ENCODE measurements at regions not wholly inside any gene's neighbourhood (a gene's known extent, or its start where the extent isn't known, plus 50 kb on each side); places are given as distances from the start of the nearest gene placed in this dataset.
"Not testable (repeated sequence)": the region's sequence is repeated elsewhere in the genome, so short reads cannot be mapped to it uniquely, and the experiment has no call there.

DNA sequence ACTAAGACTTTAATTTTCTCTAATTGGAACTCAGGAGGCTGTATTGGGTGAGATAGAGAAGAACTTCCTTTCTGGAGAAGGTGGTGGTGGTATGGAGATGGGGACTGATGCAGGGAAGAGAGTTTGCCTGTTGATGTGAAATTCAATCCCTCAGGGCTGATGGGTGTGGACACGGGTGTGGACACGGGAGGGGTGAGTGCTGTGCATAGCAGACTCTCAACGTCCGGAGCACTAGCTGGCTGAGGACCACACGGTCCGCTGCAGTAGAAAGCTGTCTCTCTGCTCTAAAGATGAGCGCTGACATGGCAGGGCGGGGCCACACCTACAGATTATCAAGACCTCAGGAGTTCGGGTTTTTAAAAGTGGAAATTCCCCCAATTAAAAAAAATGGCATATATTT, 148.5 kb upstream of the PITRM1 start:
- Histone ChIP-seq H3K27ac (no peak overlapping the region), H3K36me3 (no peaks in the 10 kb centered on the region), H3K4me1 (peaks cover 0 to 2% of the 10 kb centered on the region in 2 donors), H3K27me3 (no peaks in the 10 kb centered on the region), H3K9me3 (no peaks in the 10 kb centered on the region), H3K4me3 (no peak overlapping the region)
- in situ Hi-C loops (cut with MboI; ENCODE audit: low sequenced_read_pairs in 4 of 4), result no loop called here
- DNase-seq (no peak), ATAC-seq (no peak)
- intact Hi-C loops (cut with DNase I; ENCODE audit: low total_unique reads), result no loop called here
- no peak for TF ChIP-seq POLR2A (IDR thresholded peaks at IDR 0.05)
- TF ChIP-seq, protein P1, sequence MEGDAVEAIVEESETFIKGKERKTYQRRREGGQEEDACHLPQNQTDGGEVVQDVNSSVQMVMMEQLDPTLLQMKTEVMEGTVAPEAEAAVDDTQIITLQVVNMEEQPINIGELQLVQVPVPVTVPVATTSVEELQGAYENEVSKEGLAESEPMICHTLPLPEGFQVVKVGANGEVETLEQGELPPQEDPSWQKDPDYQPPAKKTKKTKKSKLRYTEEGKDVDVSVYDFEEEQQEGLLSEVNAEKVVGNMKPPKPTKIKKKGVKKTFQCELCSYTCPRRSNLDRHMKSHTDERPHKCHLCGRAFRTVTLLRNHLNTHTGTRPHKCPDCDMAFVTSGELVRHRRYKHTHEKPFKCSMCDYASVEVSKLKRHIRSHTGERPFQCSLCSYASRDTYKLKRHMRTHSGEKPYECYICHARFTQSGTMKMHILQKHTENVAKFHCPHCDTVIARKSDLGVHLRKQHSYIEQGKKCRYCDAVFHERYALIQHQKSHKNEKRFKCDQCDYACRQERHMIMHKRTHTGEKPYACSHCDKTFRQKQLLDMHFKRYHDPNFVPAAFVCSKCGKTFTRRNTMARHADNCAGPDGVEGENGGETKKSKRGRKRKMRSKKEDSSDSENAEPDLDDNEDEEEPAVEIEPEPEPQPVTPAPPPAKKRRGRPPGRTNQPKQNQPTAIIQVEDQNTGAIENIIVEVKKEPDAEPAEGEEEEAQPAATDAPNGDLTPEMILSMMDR (IDR thresholded peaks at IDR 0.05 in 4 of 5, conservative IDR thresholded peaks at IDR 0.05 in 1 of 5), result no peak

DNA sequence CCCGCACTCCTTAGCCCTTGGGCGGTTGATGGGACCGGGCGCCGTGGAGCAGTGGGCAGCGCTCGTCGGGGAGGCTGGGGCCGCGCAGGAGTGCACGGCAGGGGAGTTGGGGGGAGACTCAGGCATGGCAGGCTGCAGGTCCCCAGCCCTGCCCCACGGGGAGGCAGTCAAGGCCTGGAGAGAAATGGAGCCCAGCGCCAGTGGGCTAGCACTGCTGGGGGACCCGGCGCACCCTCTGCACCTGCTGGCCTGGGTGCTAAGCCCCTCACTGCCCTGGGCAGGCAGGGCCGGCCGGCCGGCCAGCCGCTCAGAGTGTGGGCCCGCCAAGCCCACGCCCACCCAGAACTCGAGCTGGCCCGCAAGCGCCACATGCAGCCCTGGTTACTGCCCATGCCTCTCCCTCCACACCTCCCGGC, 147.2 kb upstream of the PITRM1 start:
- in situ Hi-C loops (cut with MboI; ENCODE audit: low sequenced_read_pairs in 4 of 4) (no loop called here), intact Hi-C loops (cut with DNase I; ENCODE audit: low total_unique reads) (no loop called here)
- ATAC-seq, result no peak

DNA sequence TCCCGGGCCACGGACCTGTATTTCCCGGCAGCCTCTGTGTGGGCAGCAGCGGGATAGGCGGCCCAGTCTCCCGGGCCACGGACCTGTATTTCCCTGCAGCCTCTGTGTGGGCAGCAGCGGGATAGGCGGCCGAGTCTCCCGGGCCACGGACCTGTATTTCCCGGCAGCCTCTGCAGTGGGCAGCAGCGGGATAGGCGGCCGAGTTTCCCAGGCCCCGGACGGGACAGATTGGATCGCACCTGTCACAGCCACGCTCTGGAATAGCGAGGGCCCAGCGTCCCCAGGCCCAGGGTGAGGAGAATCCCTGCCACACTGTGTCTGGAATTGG, 145.9 kb upstream of the PITRM1 start:
- H3K27ac ChIP-seq; H3K36me3 ChIP-seq; H3K4me1 ChIP-seq; H3K27me3 ChIP-seq; in situ Hi-C loops (cut with MboI; ENCODE audit: low sequenced_read_pairs in 4 of 4); H3K4me3 ChIP-seq; DNase-seq; ATAC-seq; intact Hi-C loops (cut with DNase I; ENCODE audit: low total_unique reads); H3K9me3 ChIP-seq: not testable (repeated sequence)

More for the DNA sequence above, 147.2 kb upstream of the PITRM1 start:
- Histone ChIP-seq H3K4me3 (no peak overlapping the region), H3K27ac (no peak overlapping the region), H3K9me3 (no peaks in the 10 kb centered on the region), H3K36me3 (no peaks in the 10 kb centered on the region), H3K27me3 (peaks cover 0 to 3% (median 0%) of the 10 kb centered on the region in 3 donors), H3K4me1 (peaks cover 0 to 2% of the 10 kb centered on the region in 2 donors)
- no peak for TF ChIP-seq POLR2A (IDR thresholded peaks at IDR 0.05)
- TF ChIP-seq, protein P1 (IDR thresholded peaks at IDR 0.05 in 4 of 5, conservative IDR thresholded peaks at IDR 0.05 in 1 of 5), result no peak
- no peak for DNase-seq

DNA sequence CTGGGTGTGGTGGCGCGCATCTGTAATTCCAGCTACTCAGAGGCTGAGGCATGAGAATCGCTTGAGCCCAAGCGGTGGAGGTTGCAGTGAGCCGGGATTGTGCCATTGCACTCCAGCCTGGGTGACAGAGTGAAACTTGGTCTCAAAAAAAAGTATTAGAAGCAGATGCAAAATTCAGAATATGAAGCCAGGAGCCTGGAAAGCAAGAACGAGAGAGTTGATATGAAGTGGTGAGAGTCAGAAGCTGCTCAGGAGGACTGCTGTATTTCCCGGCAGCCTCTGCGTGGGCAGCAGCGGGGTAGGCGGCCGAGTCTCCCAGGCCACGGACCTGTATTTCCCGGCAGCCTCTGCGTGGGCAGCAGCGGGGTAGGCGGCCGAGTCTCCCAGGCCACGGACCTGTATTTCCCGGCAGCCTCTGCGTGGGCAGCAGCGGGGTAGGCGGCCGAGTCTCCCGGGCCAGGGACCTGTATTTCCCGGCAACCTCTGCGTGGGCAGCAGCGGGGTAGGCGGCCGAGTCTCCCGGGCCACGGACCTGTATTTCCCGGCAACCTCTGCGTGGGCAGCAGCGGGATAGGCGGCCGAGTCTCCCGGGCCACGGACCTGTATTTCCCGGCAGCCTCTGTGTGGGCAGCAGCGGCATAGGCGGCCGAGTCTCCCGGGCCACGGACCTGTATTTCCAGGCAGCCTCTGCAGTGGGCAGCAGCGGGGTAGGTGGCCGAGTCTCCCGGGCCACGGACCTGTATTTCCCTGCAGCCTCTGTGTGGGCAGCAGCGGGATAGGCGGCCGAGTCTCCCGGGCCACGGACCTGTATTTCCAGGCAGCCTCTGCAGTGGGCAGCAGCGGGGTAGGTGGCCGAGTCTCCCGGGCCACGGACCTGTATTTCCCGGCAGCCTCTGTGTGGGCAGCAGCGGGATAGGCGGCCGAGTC, 145.2 kb upstream of the PITRM1 start:
- DNase-seq; H3K4me3 ChIP-seq; H3K4me1 ChIP-seq; H3K9me3 ChIP-seq; intact Hi-C loops (cut with DNase I; ENCODE audit: low total_unique reads); H3K27me3 ChIP-seq; H3K36me3 ChIP-seq; in situ Hi-C loops (cut with MboI; ENCODE audit: low sequenced_read_pairs in 4 of 4); ATAC-seq; H3K27ac ChIP-seq: not testable (repeated sequence)

DNA sequence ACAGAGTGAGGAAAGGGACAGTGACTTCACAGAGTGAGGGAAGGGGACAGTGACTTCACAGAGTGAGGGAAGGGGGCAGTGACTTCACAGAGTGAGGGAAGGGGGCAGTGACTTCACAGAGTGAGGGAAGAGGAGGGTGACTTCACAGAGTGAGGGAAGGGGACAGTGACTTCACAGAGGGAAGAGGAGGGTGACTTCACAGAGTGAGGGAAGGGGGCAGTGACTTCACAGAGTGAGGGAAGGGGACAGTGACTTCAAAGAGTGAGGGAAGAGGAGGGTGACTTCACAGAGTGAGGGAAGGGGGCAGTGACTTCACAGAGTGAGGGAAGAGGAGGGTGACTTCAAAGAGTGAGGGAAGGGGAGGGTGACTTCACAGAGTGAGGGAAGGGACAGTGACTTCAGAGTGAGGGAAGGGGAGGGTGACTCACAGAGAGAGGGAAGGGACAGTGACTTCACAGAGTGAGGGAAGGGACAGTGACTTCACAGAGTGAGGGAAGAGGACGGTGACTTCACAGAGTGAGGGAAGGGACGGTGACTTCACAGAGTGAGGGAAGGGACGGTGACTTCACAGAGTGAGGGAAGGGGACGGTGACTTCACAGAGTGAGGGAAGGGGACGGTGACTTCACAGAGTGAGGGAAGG, 142.0 kb upstream of the PITRM1 start:
- in situ Hi-C loops (cut with MboI; ENCODE audit: low sequenced_read_pairs in 4 of 4); ATAC-seq; intact Hi-C loops (cut with DNase I; ENCODE audit: low total_unique reads): not testable (repeated sequence)

DNA sequence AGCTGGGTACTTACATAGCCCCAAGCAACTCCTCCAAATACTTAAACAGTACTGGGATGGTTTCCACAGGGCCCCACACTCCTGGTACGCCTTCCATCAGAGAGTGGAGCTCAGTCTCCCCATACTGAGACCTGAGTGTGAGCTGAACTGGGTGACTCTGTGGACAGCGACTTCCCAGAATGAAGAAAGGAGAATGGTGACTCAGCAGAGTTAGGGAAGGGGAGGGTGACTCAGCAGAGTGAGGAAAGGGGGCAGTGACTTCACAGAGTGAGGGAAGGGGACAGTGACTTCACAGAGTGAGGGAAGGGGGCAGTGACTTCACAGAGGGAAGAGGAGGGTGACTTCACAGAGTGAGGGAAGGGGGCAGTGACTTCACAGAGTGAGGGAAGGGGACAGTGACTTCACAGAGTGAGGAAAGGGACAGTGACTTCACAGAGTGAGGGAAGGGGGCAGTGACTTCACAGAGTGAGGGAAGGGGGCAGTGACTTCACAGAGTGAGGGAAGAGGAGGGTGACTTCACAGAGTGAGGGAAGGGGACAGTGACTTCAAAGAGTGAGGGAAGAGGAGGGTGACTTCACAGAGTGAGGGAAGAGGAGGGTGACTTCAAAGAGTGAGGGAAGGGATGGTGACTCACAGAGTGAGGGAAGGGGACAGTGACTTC, 141.3 kb upstream of the PITRM1 start:
- H3K27ac ChIP-seq; H3K27me3 ChIP-seq; in situ Hi-C loops (cut with MboI; ENCODE audit: low sequenced_read_pairs in 4 of 4); intact Hi-C loops (cut with DNase I; ENCODE audit: low total_unique reads); H3K36me3 ChIP-seq; H3K4me3 ChIP-seq; H3K9me3 ChIP-seq; DNase-seq; ATAC-seq: not testable (repeated sequence)
- H3K4me1 ChIP-seq, result peaks cover 0 to 10% of the 10 kb centered on the region in 2 donors

More for the DNA sequence above, 142.0 kb upstream of the PITRM1 start:
- H3K4me1 ChIP-seq, result peaks cover 0 to 10% of the 10 kb centered on the region in 2 donors
- H3K36me3 ChIP-seq, H3K9me3 ChIP-seq, DNase-seq, H3K4me3 ChIP-seq, H3K27me3 ChIP-seq, H3K27ac ChIP-seq: not testable (repeated sequence)

All from gastrocnemius medialis (tissue), 4 donors.